GM21423 (cell line): ENCODE measurements at regions not wholly inside any gene's neighbourhood (a gene's known extent, or its start where the extent isn't known, plus 50 kb on each side); places are given as distances from the start of the nearest gene placed in this dataset.

ENCODE experiments used
- ATAC-seq: cut with Tn5 transposase; IDR thresholded peaks from one replicate; pipeline ENCODE4 v1.9.1; 2021; ENCODE audit warnings: mild to moderate bottlenecking, moderate library complexity; ENCODE audit not compliant: unreplicated experiment

GRCh38 chr13:34647379-34648150, 294.5 kb upstream of the NBEA start:
- no peak for ATAC-seq

GRCh38 chr13:34654203-34654602, 287.9 kb upstream of the NBEA start:
- no peak for ATAC-seq

- ATAC-seq: no peak
These were observed 287.4 kb upstream of the NBEA start for GRCh38 chr13:34654647-34655046.

GRCh38 chr13:34655554-34655953, 286.5 kb upstream of the NBEA start:
- no peak for ATAC-seq

- no peak for ATAC-seq
These were observed 284.4 kb upstream of the NBEA start for GRCh38 chr13:34657716-34658115.

- no peak for ATAC-seq
These were observed 274.5 kb upstream of the NBEA start for GRCh38 chr13:34667286-34668218.

GRCh38 chr13:34671137-34671536, 270.9 kb upstream of the NBEA start:
- no peak for ATAC-seq

- no peak for ATAC-seq
These were observed 269.4 kb upstream of the NBEA start for GRCh38 chr13:34672631-34673030.

GRCh38 chr13:34675626-34676025, 266.4 kb upstream of the NBEA start:
- ATAC-seq: no peak

- no peak for ATAC-seq
These were observed 263.9 kb upstream of the NBEA start for GRCh38 chr13:34678154-34678553.

- ATAC-seq: no peak
These were observed 260.6 kb upstream of the NBEA start for GRCh38 chr13:34681405-34681955.

GRCh38 chr13:34695063-34695462, 247.0 kb upstream of the NBEA start:
- ATAC-seq: no peak

- no peak for ATAC-seq
These were observed 245.8 kb upstream of the NBEA start for GRCh38 chr13:34696296-34696695.

GRCh38 chr13:34696741-34697140, 245.3 kb upstream of the NBEA start:
- ATAC-seq: no peak

- no peak for ATAC-seq
These were observed 243.1 kb upstream of the NBEA start for GRCh38 chr13:34698945-34699344.

- no peak for ATAC-seq
These were observed 241.9 kb upstream of the NBEA start for GRCh38 chr13:34700155-34700554.

- no peak for ATAC-seq
These were observed 240.2 kb upstream of the NBEA start for GRCh38 chr13:34701919-34702318.

- ATAC-seq: no peak
These were observed 233.3 kb upstream of the NBEA start for GRCh38 chr13:34708566-34709313.

GRCh38 chr13:34719060-34719875, 222.8 kb upstream of the NBEA start:
- no peak for ATAC-seq

GRCh38 chr13:34720618-34721017, 221.5 kb upstream of the NBEA start:
- no peak for ATAC-seq
